SK-N-SH (cell line): ENCODE measurements at regions not wholly inside any gene's neighbourhood (a gene's known extent, or its start where the extent isn't known, plus 50 kb on each side); places are given as distances from the start of the nearest gene placed in this dataset.

Experiments
- CHD2 ChIP-seq: fragments of 150-350 bp; IDR thresholded peaks from 2 replicates; pipeline ENCODE4 v1.6.1; 2018; ENCODE audit warnings: low read length; ENCODE audit not compliant: partially characterized antibody
- CTCF ChIP-seq: fragments of 200-600 bp; sonication (generic); IDR thresholded peaks from 2 replicates; pipeline ENCODE4 v1.6.1; 2017; ENCODE audit warnings: antibody characterized with exemption, mild to moderate bottlenecking, moderate library complexity
- EZH2phosphoT487 ChIP-seq: fragments of 200-600 bp; sonication (generic); IDR thresholded peaks from 2 replicates; pipeline ENCODE4 v1.6.1; 2017; ENCODE audit warnings: low read depth, mixed run types, mild to moderate bottlenecking, antibody characterized with exemption, moderate library complexity, borderline replicate concordance
- FOXM1 ChIP-seq: IDR thresholded peaks from 2 replicates; pipeline ENCODE4 v1.4.0; 2012; ENCODE audit warnings: low read depth, mild to moderate bottlenecking
- GABPA ChIP-seq: IDR thresholded peaks from 2 replicates; pipeline ENCODE4 v1.4.0; 2012; ENCODE audit warnings: low read depth, mild to moderate bottlenecking
- SMC3 ChIP-seq: IDR thresholded peaks from 2 replicates; pipeline ENCODE4 v1.6.1; 2012; ENCODE audit warnings: low read depth, low read length, improper control_type of control experiment
- TAF1 ChIP-seq: IDR thresholded peaks from 2 replicates; pipeline ENCODE4 v1.6.1; 2012; ENCODE audit warnings: low read depth, mild to moderate bottlenecking, low read length, moderate library complexity, borderline replicate concordance

DNA sequence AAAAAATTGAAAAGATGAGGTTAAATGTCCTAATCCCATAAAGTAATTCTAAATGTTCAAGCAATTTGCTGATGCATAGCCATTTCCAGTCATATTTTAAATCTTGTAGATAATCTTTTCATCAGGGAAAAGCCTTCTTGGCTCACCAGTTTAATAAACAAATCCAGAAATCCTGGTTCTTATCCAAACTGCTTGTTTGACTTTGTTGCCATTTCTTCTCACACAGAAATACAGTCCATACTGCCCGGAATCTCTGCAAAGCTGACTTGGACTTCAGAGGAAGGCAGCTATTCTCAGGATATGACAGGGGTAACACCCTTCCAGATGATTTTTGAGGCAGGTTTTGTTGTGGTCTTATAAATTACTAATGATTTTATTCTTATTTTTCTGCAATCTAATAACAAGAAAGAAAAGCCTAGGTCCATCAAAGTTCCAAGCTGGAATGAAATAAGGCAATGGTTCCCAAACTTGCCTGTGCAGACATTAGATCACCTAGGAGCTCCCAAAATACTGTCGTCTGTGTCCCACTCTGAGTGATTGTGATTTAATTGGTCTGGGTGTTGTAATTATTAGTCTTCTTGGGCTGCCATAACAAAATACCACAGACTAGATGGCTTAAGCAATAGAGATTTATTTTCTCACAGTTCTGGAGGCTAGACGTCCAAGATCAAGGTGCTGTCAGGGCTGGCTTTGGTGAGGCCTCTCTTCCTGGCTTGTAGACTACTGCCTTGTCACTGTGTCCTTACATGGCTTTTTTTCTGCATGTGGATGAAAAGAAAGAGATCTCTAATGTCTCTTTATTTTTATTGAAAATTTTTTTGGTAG lies 55.1 kb upstream of the RCE1 start:
- TF ChIP-seq CTCF: no peak
- no peak for TF ChIP-seq GABPA
- TF ChIP-seq TAF1: no peak
- no peak for TF ChIP-seq FOXM1
- TF ChIP-seq CHD2: no peak
- TF ChIP-seq SMC3: no peak
- no peak for TF ChIP-seq EZH2phosphoT487
